ENCODE measurements at regions not wholly inside any gene's neighbourhood (a gene's known extent, or its start where the extent isn't known, plus 50 kb on each side); places are given as distances from the start of the nearest gene placed in this dataset.

GRCh38 chr3:176696816-176697215 lies 500.5 kb downstream of the TBL1XR1 start:
- no peak for TF ChIP-seq CTCF (conservative IDR thresholded peaks at IDR 0.05; ENCODE audit: low read length)
- TF ChIP-seq EZH2phosphoT487 (IDR thresholded peaks at IDR 0.05; ENCODE audit: borderline replicate concordance, low read depth, low read length), result no peak
